ENCODE measurements at regions not wholly inside any gene's neighbourhood (a gene's known extent, or its start where the extent isn't known, plus 50 kb on each side); places are given as distances from the start of the nearest gene placed in this dataset.
"Not testable (repeated sequence)": the region's sequence is repeated elsewhere in the genome, so short reads cannot be mapped to it uniquely, and the experiment has no call there.

- no peaks in the 10 kb centered on the region for H3K4me1 ChIP-seq
These were observed 269.2 kb downstream of the LRATD1 start for GRCh38 chr2:14901737-14902136.

GRCh38 chr2:14902953-14903352 lies 270.4 kb downstream of the LRATD1 start:
- H3K9ac ChIP-seq = no peak overlapping the region
- no peak overlapping the region for H3K27ac ChIP-seq
- H3K4me2 ChIP-seq = no peak overlapping the region
- no peaks in the 10 kb centered on the region for H3K9me3 ChIP-seq
- no peaks in the 10 kb centered on the region for H4K20me1 ChIP-seq
- no peaks in the 10 kb centered on the region for H3K27me3 ChIP-seq
- H3K4me3 ChIP-seq = no peak overlapping the region
- no peaks in the 10 kb centered on the region for H3K4me1 ChIP-seq
- TF ChIP-seq Cebpa-rat (IDR thresholded peaks at IDR 0.05) = no peak
- no peaks in the 10 kb centered on the region for H3K36me3 ChIP-seq

More at GRCh38 chr2:14901737-14902136, 269.2 kb downstream of the LRATD1 start:
- Histone ChIP-seq H4K20me1 (no peaks in the 10 kb centered on the region), H3K9me3 (no peaks in the 10 kb centered on the region), H3K27ac (no peak overlapping the region), H3K4me2 (no peak overlapping the region), H3K27me3 (no peaks in the 10 kb centered on the region), H3K4me3 (no peak overlapping the region), H3K9ac (no peak overlapping the region), H3K36me3 (no peaks in the 10 kb centered on the region)
- no peak for TF ChIP-seq Cebpa-rat (IDR thresholded peaks at IDR 0.05)

GRCh38 chr2:14903709-14904374 lies 271.3 kb downstream of the LRATD1 start:
- H3K27me3 ChIP-seq = no peaks in the 10 kb centered on the region
- TF ChIP-seq Cebpa-rat (IDR thresholded peaks at IDR 0.05) = no peak
- H3K9ac ChIP-seq = no peak overlapping the region

GRCh38 chr2:14904378-14904777 lies 271.9 kb downstream of the LRATD1 start:
- not testable (repeated sequence) for H3K36me3 ChIP-seq, H3K9ac ChIP-seq, H3K4me1 ChIP-seq, H3K4me2 ChIP-seq, H3K27me3 ChIP-seq, H4K20me1 ChIP-seq, H3K27ac ChIP-seq, H3K4me3 ChIP-seq, H3K9me3 ChIP-seq

More at GRCh38 chr2:14903709-14904374, 271.3 kb downstream of the LRATD1 start:
- Histone ChIP-seq H3K9me3 (no peaks in the 10 kb centered on the region), H4K20me1 (no peaks in the 10 kb centered on the region), H3K27ac (no peak overlapping the region), H3K4me1 (no peaks in the 10 kb centered on the region), H3K4me3 (no peak overlapping the region), H3K36me3 (no peaks in the 10 kb centered on the region), H3K4me2 (no peak overlapping the region)

- Histone ChIP-seq H3K4me3 (no peak overlapping the region), H3K4me2 (no peak overlapping the region), H3K4me1 (no peaks in the 10 kb centered on the region), H3K9ac (no peak overlapping the region), H3K27me3 (no peaks in the 10 kb centered on the region), H3K9me3 (no peaks in the 10 kb centered on the region), H3K36me3 (no peaks in the 10 kb centered on the region), H4K20me1 (no peaks in the 10 kb centered on the region), H3K27ac (no peak overlapping the region)
- no peak for TF ChIP-seq Cebpa-rat (IDR thresholded peaks at IDR 0.05)
These were observed 273.1 kb downstream of the LRATD1 start for GRCh38 chr2:14905571-14905970.

GRCh38 chr2:14907014-14907612 lies 274.6 kb downstream of the LRATD1 start:
- H3K4me3 ChIP-seq = no peak overlapping the region
- H4K20me1 ChIP-seq = no peaks in the 10 kb centered on the region
- H3K4me2 ChIP-seq = no peak overlapping the region
- H3K36me3 ChIP-seq = no peaks in the 10 kb centered on the region
- TF ChIP-seq Cebpa-rat (IDR thresholded peaks at IDR 0.05) = no peak
- H3K27me3 ChIP-seq = no peaks in the 10 kb centered on the region
- H3K27ac ChIP-seq = no peak overlapping the region
- no peaks in the 10 kb centered on the region for H3K4me1 ChIP-seq
- no peaks in the 10 kb centered on the region for H3K9me3 ChIP-seq
- H3K9ac ChIP-seq = no peak overlapping the region

- no peak overlapping the region for H3K27ac ChIP-seq
- H4K20me1 ChIP-seq = no peaks in the 10 kb centered on the region
These were observed 277.3 kb downstream of the LRATD1 start for GRCh38 chr2:14909795-14910194.

GRCh38 chr2:14910654-14911053 lies 278.1 kb downstream of the LRATD1 start:
- H3K9me3 ChIP-seq = no peaks in the 10 kb centered on the region
- H3K9ac ChIP-seq = no peak overlapping the region
- H3K4me3 ChIP-seq = no peak overlapping the region
- no peaks in the 10 kb centered on the region for H3K27me3 ChIP-seq
- H3K4me1 ChIP-seq = 0 out of 2 replicates have a peak, but pooled peaks cover 8% of the 10 kb centered on the region
- no peaks in the 10 kb centered on the region for H3K36me3 ChIP-seq
- no peak overlapping the region for H3K4me2 ChIP-seq
- TF ChIP-seq Cebpa-rat (IDR thresholded peaks at IDR 0.05) = no peak
- H3K27ac ChIP-seq = no peak overlapping the region
- no peaks in the 10 kb centered on the region for H4K20me1 ChIP-seq

More at GRCh38 chr2:14909795-14910194, 277.3 kb downstream of the LRATD1 start:
- no peak for TF ChIP-seq Cebpa-rat (IDR thresholded peaks at IDR 0.05)
- H3K9ac ChIP-seq = no peak overlapping the region
- H3K4me3 ChIP-seq = no peak overlapping the region
- H3K4me2 ChIP-seq = no peak overlapping the region
- no peaks in the 10 kb centered on the region for H3K27me3 ChIP-seq
- H3K4me1 ChIP-seq = 0 out of 2 replicates have a peak, but pooled peaks cover 8% of the 10 kb centered on the region
- H3K9me3 ChIP-seq = no peaks in the 10 kb centered on the region
- H3K36me3 ChIP-seq = no peaks in the 10 kb centered on the region

- H4K20me1 ChIP-seq = no peaks in the 10 kb centered on the region
- H3K4me3 ChIP-seq = no peak overlapping the region
- no peak for TF ChIP-seq Cebpa-rat (IDR thresholded peaks at IDR 0.05)
- H3K4me2 ChIP-seq = no peak overlapping the region
- no peak overlapping the region for H3K9ac ChIP-seq
- no peaks in the 10 kb centered on the region for H3K36me3 ChIP-seq
- no peaks in the 10 kb centered on the region for H3K27me3 ChIP-seq
- H3K4me1 ChIP-seq = 0 out of 2 replicates have a peak, but pooled peaks cover 8% of the 10 kb centered on the region
- no peaks in the 10 kb centered on the region for H3K9me3 ChIP-seq
- H3K27ac ChIP-seq = no peak overlapping the region
These were observed 283.5 kb downstream of the LRATD1 start for GRCh38 chr2:14915983-14916382.

GRCh38 chr2:14923820-14924580 lies 291.5 kb downstream of the LRATD1 start:
- no peaks in the 10 kb centered on the region for H3K9me3 ChIP-seq
- TF ChIP-seq Cebpa-rat (IDR thresholded peaks at IDR 0.05) = no peak
- no peaks in the 10 kb centered on the region for H3K36me3 ChIP-seq
- no peaks in the 10 kb centered on the region for H3K27me3 ChIP-seq
- H3K9ac ChIP-seq = no peak overlapping the region
- no peaks in the 10 kb centered on the region for H3K4me1 ChIP-seq
- H4K20me1 ChIP-seq = no peaks in the 10 kb centered on the region
- H3K4me3 ChIP-seq = no peak overlapping the region
- H3K4me2 ChIP-seq = no peak overlapping the region
- no peak overlapping the region for H3K27ac ChIP-seq

Measured in BLaER1 (cell line).